GM20000 (cell line): ENCODE measurements at regions not wholly inside any gene's neighbourhood (a gene's known extent, or its start where the extent isn't known, plus 50 kb on each side); places are given as distances from the start of the nearest gene placed in this dataset.
"Not testable (repeated sequence)": the region's sequence is repeated elsewhere in the genome, so short reads cannot be mapped to it uniquely, and the experiment has no call there.

Experiments used
- DNase-seq: peaks from one replicate; pipeline ENCODE4 v3.0.0; 2012; ENCODE audit warnings: low spot score
- TF ChIP-seq, protein P1 (sequence below): IDR thresholded peaks from 2 replicates; pipeline ENCODE4 v1.5.1; 2012; ENCODE audit warnings: mild to moderate bottlenecking, control low read depth; ENCODE audit errors: extremely low read depth, missing control alignments

DNA sequence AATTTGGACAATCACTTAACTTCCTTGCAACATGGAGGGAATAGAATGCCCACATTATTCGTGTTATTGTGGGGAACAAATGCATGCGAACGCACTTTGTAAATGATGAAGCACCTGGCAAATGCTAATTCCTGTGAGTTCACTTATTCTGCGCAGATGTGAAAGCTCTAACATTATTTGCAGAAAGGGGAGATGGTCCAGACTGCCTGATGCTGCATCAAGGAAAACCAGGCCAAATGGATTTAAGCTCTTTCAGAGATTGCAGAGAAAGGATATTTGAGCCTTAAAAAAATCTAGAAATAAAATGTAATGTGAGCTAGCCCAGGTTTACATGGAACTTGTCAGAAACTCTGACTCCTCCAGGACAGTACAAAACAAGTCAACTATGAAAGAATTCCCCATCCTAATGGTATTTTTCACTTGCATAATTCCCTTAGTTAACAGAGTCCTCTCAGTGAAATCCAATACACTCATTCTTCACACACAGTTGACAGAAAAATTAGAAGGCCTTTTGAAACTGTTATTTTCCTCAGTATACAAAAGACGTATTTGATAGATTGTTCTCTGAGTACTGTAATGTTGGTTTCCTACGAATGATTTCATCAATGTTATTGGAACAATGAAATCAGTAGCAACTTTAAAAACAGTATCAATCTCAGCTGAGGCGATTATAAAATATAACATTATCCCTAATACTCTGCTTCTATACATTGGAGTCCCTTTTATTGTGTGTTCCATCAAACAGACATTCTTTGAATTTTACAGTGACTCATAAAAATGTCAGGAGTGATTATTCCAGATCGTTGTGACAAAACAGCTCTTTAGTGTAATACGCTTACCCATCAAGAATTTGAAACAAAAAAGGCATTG is 136.3 kb upstream of the ANK3 start:
- DNase-seq: no peak
- TF ChIP-seq, protein P1, sequence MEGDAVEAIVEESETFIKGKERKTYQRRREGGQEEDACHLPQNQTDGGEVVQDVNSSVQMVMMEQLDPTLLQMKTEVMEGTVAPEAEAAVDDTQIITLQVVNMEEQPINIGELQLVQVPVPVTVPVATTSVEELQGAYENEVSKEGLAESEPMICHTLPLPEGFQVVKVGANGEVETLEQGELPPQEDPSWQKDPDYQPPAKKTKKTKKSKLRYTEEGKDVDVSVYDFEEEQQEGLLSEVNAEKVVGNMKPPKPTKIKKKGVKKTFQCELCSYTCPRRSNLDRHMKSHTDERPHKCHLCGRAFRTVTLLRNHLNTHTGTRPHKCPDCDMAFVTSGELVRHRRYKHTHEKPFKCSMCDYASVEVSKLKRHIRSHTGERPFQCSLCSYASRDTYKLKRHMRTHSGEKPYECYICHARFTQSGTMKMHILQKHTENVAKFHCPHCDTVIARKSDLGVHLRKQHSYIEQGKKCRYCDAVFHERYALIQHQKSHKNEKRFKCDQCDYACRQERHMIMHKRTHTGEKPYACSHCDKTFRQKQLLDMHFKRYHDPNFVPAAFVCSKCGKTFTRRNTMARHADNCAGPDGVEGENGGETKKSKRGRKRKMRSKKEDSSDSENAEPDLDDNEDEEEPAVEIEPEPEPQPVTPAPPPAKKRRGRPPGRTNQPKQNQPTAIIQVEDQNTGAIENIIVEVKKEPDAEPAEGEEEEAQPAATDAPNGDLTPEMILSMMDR: no peak

DNA sequence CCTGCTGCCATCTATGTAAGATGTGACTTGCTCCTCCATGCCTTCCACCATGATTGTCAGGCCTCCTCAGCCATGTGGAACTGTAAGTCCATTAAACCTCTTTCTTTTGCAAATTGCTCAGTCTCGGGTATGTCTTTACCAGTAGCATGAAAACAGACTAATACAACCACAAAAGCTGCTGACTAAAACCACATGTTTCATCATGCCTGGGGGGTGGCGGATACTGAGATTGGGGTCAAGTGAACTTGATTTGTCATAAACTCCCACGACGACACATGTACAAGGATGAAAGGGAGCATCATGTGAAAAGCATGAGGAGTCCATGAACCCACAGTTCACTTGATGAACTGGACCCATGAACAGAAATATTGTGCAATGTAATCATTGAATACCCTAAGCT is 134.9 kb upstream of the ANK3 start:
- TF ChIP-seq, protein P1: no peak
- DNase-seq: no peak

DNA sequence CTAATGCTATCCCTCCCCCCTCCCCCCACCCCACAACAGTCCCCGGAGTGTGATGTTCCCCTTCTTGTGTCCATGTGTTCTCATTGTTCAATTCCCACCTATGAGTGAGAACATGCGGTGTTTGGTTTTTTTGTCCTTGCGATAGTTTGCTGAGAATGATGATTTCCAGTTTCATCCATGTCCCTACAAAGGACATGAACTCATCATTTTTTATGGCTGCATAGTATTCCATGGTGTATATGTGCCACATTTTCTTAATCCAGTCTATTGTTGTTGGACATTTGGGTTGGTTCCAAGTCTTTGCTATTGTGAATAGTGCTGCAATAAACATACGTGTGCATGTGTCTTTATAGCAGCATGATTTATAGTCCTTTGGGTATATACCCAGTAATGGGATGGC is 133.7 kb upstream of the ANK3 start:
- not testable (repeated sequence) for DNase-seq

DNA sequence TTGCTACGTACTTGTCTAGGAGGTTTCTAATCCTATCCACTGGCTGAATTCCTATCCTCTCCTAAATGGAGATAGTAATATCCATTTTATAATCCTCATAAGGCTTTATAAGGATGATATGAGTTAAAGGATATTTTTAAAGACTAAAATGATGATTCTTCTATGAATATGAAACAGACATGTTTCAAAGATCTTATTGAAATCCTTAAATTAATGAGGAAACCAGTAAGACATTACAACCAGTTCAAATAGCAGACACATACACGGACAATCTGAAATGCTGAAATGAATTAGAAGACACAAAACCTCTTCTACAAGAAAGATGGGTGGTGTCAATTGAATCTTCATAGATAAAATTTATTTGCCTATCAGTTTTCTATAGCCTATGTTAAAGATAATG is 132.9 kb upstream of the ANK3 start:
- TF ChIP-seq, protein P1: no peak
- no peak for DNase-seq

DNA sequence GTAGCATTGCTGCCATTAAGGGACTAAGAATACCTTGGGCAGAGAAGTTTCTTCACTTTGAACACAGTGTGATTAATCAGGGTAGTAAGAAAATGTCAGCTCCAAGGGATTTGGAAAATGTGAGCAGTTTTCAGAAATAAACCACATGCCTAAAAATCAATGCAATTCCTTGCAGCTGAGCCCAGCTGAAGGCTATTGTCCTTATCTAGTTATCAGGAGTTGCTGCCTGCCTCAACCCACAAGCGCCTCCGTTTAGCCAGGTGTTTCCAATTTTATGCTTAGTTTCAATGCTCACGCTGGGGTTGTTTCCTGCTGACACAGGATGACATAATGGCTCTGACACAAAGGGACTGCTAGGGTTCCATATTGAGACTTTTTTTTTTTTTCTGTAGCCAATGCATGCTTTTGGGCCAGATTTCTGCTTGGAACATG is 132.3 kb upstream of the ANK3 start:
- no peak for DNase-seq

DNA sequence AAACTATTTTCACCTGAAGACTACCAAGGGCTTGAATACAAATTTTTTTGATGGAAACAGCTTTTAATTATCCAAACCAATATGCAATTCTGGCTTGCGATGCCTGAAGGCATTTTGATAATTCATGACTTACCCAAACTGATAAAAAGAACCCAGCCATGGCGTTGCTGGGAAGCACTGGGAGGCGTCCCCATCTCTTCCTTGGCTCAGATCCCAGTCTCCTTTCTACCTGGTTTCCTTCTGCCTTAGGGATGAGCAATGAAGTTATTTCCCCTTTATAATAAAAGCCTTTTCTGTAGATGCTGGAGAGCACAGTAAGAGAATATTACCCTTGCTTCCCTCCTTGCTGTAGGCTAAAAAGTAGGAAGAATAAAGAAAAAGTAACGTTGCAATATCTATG is 129.1 kb upstream of the ANK3 start:
- no peak for DNase-seq
- TF ChIP-seq, protein P1: no peak

More for the DNA sequence above, 132.3 kb upstream of the ANK3 start:
- TF ChIP-seq, protein P1: no peak

DNA sequence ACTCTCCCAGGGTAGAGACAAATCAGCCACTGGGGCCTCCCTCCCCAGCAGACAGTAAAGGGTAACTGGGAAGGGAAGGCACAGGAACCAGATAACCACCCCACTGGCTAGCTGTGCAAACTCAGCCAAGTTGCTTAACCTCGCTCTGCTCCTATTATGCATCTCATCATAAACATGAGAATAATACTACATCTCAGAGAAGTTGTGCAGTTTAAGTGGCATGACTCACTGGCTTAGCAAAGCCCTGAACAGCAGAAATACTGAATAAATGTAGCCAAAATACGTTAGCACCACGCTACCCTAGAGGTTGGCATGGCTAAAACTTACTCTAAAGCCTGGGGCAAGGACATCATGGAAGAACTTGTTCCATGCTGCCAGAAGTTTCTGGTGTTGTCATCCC is 128.1 kb upstream of the ANK3 start:
- TF ChIP-seq, protein P1: no peak

DNA sequence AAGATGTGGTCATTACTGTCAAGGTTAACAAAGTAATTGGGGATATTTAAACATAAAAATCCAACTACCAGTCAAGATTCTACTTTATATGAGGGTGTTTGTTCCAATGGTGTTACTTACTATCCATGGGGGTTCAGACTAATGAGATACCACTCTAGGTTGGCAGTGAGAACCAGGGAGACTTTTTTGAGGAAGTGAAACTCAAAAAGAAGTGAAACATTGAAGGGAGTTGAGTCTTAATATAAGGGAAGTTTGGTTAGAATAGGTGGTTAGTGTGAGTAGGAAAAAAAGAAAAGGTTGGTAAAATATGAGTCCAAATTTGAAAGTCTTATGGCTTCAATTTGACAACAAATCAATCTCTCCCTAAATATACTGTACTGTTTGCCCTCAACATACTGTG is 123.6 kb upstream of the ANK3 start:
- TF ChIP-seq, protein P1: no peak
- no peak for DNase-seq

More for the DNA sequence above, 128.1 kb upstream of the ANK3 start:
- DNase-seq: no peak
